ENCODE measurements at regions not wholly inside any gene's neighbourhood (a gene's known extent, or its start where the extent isn't known, plus 50 kb on each side); places are given as distances from the start of the nearest gene placed in this dataset.

DNA sequence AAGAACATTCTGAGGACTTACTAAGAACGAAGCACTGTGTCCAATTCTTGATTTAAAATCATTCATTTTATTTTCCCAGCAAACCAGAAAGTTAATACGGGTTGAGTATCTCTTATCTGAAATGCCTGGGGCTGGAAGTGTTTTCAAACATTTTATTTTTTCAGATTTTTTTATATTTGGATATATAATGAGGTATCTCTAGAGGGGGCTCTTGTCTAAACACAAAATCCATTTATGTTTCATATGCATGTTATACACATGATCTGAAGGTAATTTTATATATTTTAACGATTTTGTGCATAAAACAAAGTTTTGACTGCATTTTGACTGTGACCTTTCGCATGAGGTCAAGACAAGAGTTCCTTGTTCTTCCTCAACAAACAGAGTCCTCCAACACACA, 320.9 kb downstream of the ASMT start:
- no peaks in the 10 kb centered on the region for H4K20me1 ChIP-seq (replicated peaks in 1 of 2; ENCODE audit: control insufficient read depth in 1 of 2, insufficient read depth in 2 of 2, low read length in 2 of 2)
- no peaks in the 10 kb centered on the region; a peak in 1 of 7 replicates for H3K4me1 ChIP-seq (replicated peaks in 1 of 4; ENCODE audit: control insufficient read depth in 3 of 4, insufficient read depth in 4 of 4, low read length in 3 of 4)
- H3K27me3 ChIP-seq (replicated peaks in 1 of 4; ENCODE audit: control insufficient read depth in 3 of 4, extremely low read depth in 1 of 4, insufficient read depth in 3 of 4, low read length in 3 of 4) = no peaks in the 10 kb centered on the region
- no peak overlapping the region for H2BK5ac ChIP-seq (ENCODE audit: low read depth, low read length)
- H3K36me3 ChIP-seq (ENCODE audit: control insufficient read depth in 2 of 4, insufficient read depth in 4 of 4, low read length in 3 of 4) = no peaks in the 10 kb centered on the region; a peak in 1 of 8 replicates
- H3K18ac ChIP-seq (ENCODE audit: extremely low read depth, low read length) = no peak overlapping the region
- H2BK20ac ChIP-seq (ENCODE audit: low read length) = no peak overlapping the region
- H2BK12ac ChIP-seq (ENCODE audit: low read depth, low read length) = no peak overlapping the region
- peaks cover 0 to 3% of the 10 kb centered on the region in 2 experiments; a peak in 1 of 4 replicates for H3K9me3 ChIP-seq (ENCODE audit: insufficient read depth in 2 of 2, low read depth in 1 of 2, low read length in 1 of 2)
- H3K79me1 ChIP-seq (ENCODE audit: low read depth, low read length) = no peaks in the 10 kb centered on the region
- TF ChIP-seq EGR1 (IDR thresholded peaks at IDR 0.05; ENCODE audit: borderline replicate concordance, low read depth, low read length) = no peak
- no peak for TF ChIP-seq JUND (IDR thresholded peaks at IDR 0.05; ENCODE audit: low read length)
- no peak for TF ChIP-seq RXRA (IDR thresholded peaks at IDR 0.05; ENCODE audit: insufficient read depth, low read depth, low read length)
- DNase-seq (ENCODE audit: low read depth in 1 of 2, low spot score in 2 of 2) (no peak), FAIRE-seq (no peak)
- H2AK5ac ChIP-seq (ENCODE audit: low read depth, low read length) = no peak overlapping the region
- no peak overlapping the region for H3K4me3 ChIP-seq (ENCODE audit: extremely low read depth in 1 of 4, insufficient read depth in 2 of 4, low read depth in 3 of 4, low read length in 4 of 4)
- H3K23ac ChIP-seq (ENCODE audit: insufficient read length) = no peak overlapping the region
- H3K4me2 ChIP-seq (ENCODE audit: insufficient read depth in 1 of 2, low read depth in 2 of 2, low read length in 2 of 2) = no peak overlapping the region
- H3K14ac ChIP-seq (ENCODE audit: insufficient read length) = no peak overlapping the region
- H3K23me2 ChIP-seq (ENCODE audit: low read depth, low read length) = no peaks in the 10 kb centered on the region
- H4K5ac ChIP-seq (ENCODE audit: insufficient read length, low read depth, low read length) = no peak overlapping the region
- H3K79me2 ChIP-seq (ENCODE audit: control insufficient read depth in 1 of 2, insufficient read depth in 2 of 2, low read length in 2 of 2) = no peaks in the 10 kb centered on the region
- CTCF ChIA-PET (ENCODE audit: partially characterized antibody) = no interaction called here
- WGBS, 2 experiments (ENCODE audit: extremely low coverage in 1 of 2, insufficient coverage in 1 of 2, insufficient read length in 1 of 2, insufficient replicate concordance in 2 of 2, low coverage in 1 of 2, low lambda C conversion rate in 2 of 2, missing lambda C conversion rate in 1 of 2) = 89% methylated on average over 4 of the region's 4 CpGs; no CpG with 5 or more reads in 1 of the 2 experiments
- H3K9ac ChIP-seq (replicated peaks in 1 of 4; ENCODE audit: extremely low read depth in 1 of 4, low read depth in 3 of 4, low read length in 3 of 4) = no peak overlapping the region
- no peak overlapping the region for H3K4ac ChIP-seq (replicated peaks; ENCODE audit: insufficient read length, low read depth, low read length)
- H4K91ac ChIP-seq (replicated peaks; ENCODE audit: insufficient read length, low read length) = no peak overlapping the region
- POLR2A ChIA-PET (ENCODE audit: partially characterized antibody) = no interaction called here
- H2AFZ ChIP-seq (ENCODE audit: low read length) = no peak overlapping the region
- H3K27ac ChIP-seq (ENCODE audit: low read depth, low read length) = no peak overlapping the region
- H3K56ac ChIP-seq (replicated peaks; ENCODE audit: insufficient read length, low read depth, low read length) = no peak overlapping the region
- no peak overlapping the region for H4K8ac ChIP-seq (ENCODE audit: extremely low read depth, insufficient read depth, low read length)
- no peak overlapping the region for H2BK120ac ChIP-seq (replicated peaks; ENCODE audit: low read depth, low read length)
- H2BK15ac ChIP-seq (ENCODE audit: low read length) = no peak overlapping the region

Measured in H1 (cell line).